22Rv1 (cell line): ENCODE measurements at regions not wholly inside any gene's neighbourhood (a gene's known extent, or its start where the extent isn't known, plus 50 kb on each side); places are given as distances from the start of the nearest gene placed in this dataset.

Source experiments
- H3K27ac ChIP-seq: fragments of 450-650 bp; 2 replicates; pipeline ENCODE4 v1.5.1; 2017
- CTCF ChIP-seq: fragments of 450-650 bp; IDR thresholded peaks from 2 replicates; pipeline ENCODE4 v1.5.1; 2017; ENCODE audit warnings: mild to moderate bottlenecking
- ZFX ChIP-seq: fragments of 450-650 bp; IDR thresholded peaks from 2 replicates; pipeline ENCODE4 v1.6.1; 2017; ENCODE audit warnings: antibody characterized with exemption, borderline replicate concordance

- no peak overlapping the region for H3K27ac ChIP-seq
- no peak for TF ChIP-seq ZFX
- TF ChIP-seq CTCF, result no peak
These were observed 62.2 kb upstream of the SLC12A2 start for GRCh38 chr5:128021411-128021810.
